ENCODE measurements at regions not wholly inside any gene's neighbourhood (a gene's known extent, or its start where the extent isn't known, plus 50 kb on each side); places are given as distances from the start of the nearest gene placed in this dataset.

DNA sequence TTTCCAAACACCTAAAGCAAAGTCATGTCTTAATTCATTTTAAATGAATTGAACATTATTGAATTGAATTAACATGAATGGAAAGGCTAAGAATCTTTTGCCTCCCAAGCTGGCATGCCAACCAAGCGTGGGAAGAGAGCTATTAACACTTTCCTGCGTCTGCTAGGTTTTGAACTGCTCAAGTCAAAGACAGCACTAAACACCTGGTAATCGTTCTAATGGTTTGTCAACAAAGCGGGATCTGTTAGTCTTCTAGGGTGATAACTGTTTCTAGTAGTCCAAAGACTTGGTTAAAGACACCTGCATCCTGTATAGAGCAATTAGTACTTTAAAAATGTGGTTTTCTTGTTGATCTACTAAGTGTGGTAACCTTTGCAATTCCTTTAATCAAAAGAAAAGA, 164.2 kb upstream of the HMGA2 start:
- no peak overlapping the region for H3K4me3 Mint-ChIP-seq
- H3K9me3 Mint-ChIP-seq, result peaks cover 15% of the 10 kb centered on the region
- peaks cover 7% of the 10 kb centered on the region for H3K36me3 Mint-ChIP-seq (ENCODE audit: low read depth)
- TF ChIP-seq, protein P1, sequence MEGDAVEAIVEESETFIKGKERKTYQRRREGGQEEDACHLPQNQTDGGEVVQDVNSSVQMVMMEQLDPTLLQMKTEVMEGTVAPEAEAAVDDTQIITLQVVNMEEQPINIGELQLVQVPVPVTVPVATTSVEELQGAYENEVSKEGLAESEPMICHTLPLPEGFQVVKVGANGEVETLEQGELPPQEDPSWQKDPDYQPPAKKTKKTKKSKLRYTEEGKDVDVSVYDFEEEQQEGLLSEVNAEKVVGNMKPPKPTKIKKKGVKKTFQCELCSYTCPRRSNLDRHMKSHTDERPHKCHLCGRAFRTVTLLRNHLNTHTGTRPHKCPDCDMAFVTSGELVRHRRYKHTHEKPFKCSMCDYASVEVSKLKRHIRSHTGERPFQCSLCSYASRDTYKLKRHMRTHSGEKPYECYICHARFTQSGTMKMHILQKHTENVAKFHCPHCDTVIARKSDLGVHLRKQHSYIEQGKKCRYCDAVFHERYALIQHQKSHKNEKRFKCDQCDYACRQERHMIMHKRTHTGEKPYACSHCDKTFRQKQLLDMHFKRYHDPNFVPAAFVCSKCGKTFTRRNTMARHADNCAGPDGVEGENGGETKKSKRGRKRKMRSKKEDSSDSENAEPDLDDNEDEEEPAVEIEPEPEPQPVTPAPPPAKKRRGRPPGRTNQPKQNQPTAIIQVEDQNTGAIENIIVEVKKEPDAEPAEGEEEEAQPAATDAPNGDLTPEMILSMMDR (IDR thresholded peaks at IDR 0.05; ENCODE audit: unreplicated experiment in 3 of 3), result no peak
- no peaks in the 10 kb centered on the region for H3K4me1 Mint-ChIP-seq
- no peak overlapping the region for H3K27ac Mint-ChIP-seq
- H3K27me3 Mint-ChIP-seq (ENCODE audit: low read depth), result peaks cover 4% of the 10 kb centered on the region

DNA sequence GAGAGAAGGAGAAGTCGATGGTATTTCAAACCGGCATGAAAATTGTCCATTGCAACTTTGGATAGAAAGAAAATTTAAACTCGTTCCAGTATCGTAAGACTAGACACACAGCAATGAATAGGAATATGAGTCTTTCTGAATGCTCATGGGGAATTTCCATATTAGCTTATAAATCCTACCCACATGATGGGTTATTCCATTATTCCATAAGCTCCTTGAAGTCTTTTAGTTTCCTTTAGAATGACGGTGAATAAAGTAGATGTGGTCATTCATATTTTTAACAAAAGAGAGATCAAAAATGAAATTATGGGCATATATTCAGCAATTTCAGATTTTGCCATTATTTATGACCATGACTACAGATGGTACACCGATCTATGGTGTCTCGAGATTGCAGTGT, 163.4 kb upstream of the HMGA2 start:
- no peak overlapping the region for H3K4me3 Mint-ChIP-seq
- H3K9me3 Mint-ChIP-seq, result peaks cover 19% of the 10 kb centered on the region
- no peak overlapping the region for H3K27ac Mint-ChIP-seq
- no peaks in the 10 kb centered on the region for H3K4me1 Mint-ChIP-seq
- peaks cover 4% of the 10 kb centered on the region for H3K27me3 Mint-ChIP-seq (ENCODE audit: low read depth)
- TF ChIP-seq, protein P1 (IDR thresholded peaks at IDR 0.05; ENCODE audit: unreplicated experiment in 3 of 3), result no peak
- H3K36me3 Mint-ChIP-seq (ENCODE audit: low read depth), result peaks cover 10% of the 10 kb centered on the region

DNA sequence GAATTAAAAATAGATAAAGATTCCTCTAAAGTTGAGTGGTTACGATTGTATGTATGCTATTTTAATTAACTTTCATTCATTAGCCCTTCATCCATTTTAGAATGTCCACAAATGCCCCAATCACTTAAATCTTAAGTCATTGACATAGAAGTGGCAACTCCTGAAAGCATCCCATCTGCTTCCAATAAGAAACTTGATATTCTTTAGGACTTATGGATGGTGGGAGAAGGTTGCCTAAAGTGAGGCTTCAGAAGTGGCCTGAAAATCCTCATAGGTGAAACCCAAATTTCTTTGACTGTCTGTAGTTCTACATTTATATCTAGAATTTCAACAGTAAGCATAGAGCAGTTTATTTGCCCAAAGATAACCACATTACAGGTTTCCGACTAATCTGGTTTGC, 161.7 kb upstream of the HMGA2 start:
- peaks cover 10% of the 10 kb centered on the region for H3K36me3 Mint-ChIP-seq (ENCODE audit: low read depth)
- H3K4me1 Mint-ChIP-seq, result no peaks in the 10 kb centered on the region
- peaks cover 19% of the 10 kb centered on the region for H3K9me3 Mint-ChIP-seq
- H3K4me3 Mint-ChIP-seq, result no peak overlapping the region
- TF ChIP-seq, protein P1 (IDR thresholded peaks at IDR 0.05; ENCODE audit: unreplicated experiment in 3 of 3), result no peak
- H3K27me3 Mint-ChIP-seq (ENCODE audit: low read depth), result peaks cover 4% of the 10 kb centered on the region
- H3K27ac Mint-ChIP-seq, result no peak overlapping the region

DNA sequence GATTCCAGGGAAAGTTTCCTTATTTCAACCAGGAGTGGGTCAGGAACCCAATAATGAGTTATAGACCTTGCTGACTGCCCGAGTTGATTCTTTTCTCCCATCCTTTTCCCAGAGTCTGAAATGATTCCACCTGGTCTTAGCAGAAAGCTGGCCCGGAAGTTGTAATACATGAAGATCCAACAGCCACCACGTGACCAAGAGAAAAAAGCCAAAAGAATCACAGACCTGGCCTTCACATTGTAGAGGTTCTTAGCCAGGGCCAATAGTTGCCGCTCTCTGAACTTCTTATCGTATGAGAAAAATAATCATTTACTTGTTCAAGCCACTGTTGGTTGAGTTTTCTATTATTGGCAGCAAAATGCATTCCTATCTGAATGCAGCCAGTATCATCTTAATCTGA, 161.2 kb upstream of the HMGA2 start:
- no peak overlapping the region for H3K27ac Mint-ChIP-seq
- peaks cover under 1% of the 10 kb centered on the region for H3K4me1 Mint-ChIP-seq
- H3K27me3 Mint-ChIP-seq (ENCODE audit: low read depth), result peaks cover 4% of the 10 kb centered on the region
- H3K36me3 Mint-ChIP-seq (ENCODE audit: low read depth), result peaks cover 10% of the 10 kb centered on the region
- H3K9me3 Mint-ChIP-seq, result peaks cover 19% of the 10 kb centered on the region
- H3K4me3 Mint-ChIP-seq, result no peak overlapping the region
- TF ChIP-seq, protein P1 (IDR thresholded peaks at IDR 0.05; ENCODE audit: unreplicated experiment in 3 of 3), result no peak

- H3K4me1 Mint-ChIP-seq, result peaks cover 4% of the 10 kb centered on the region
- H3K36me3 Mint-ChIP-seq (ENCODE audit: low read depth), result peaks cover 10% of the 10 kb centered on the region
- H3K27me3 Mint-ChIP-seq (ENCODE audit: low read depth), result peaks cover 4% of the 10 kb centered on the region
- no peak overlapping the region for H3K27ac Mint-ChIP-seq
- TF ChIP-seq, protein P1 (IDR thresholded peaks at IDR 0.05; ENCODE audit: unreplicated experiment in 3 of 3), result no peak
- peaks cover 19% of the 10 kb centered on the region for H3K9me3 Mint-ChIP-seq
- no peak overlapping the region for H3K4me3 Mint-ChIP-seq
Observed at GRCh38 chr12:65663648-65664047, 160.6 kb upstream of the HMGA2 start.

DNA sequence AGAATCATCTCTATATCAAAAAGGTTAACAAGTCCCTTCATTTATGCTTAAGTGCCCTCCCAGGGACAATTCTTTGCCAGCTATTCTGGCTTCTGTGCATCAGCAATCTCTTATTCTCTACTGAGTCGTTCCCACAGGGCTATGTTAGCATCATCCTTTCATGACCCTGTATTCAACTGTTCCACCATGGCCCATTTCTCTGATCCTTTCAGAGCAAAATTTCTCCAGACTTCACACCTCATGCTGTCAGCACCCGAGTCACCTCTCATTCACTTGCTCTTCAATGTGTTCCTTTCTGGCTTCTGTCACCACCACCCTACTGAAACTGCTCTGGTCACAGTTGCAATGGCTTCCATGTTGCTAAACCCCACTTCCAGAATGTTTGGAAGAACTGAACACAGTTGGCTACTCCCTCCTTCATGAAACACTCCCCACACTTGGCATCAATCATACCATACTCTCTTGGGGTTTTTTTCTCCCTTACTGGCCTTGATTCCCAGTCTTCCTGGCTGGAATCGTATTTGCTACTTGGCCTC, 159.5 kb upstream of the HMGA2 start:
- TF ChIP-seq, protein P1 (IDR thresholded peaks at IDR 0.05; ENCODE audit: unreplicated experiment in 3 of 3), result no peak
- Mint-ChIP-seq H3K27me3 (ENCODE audit: low read depth) (peaks cover 4% of the 10 kb centered on the region), H3K4me3 (no peak overlapping the region), H3K27ac (no peak overlapping the region), H3K36me3 (ENCODE audit: low read depth) (peaks cover 10% of the 10 kb centered on the region), H3K4me1 (peaks cover 4% of the 10 kb centered on the region), H3K9me3 (peaks cover 19% of the 10 kb centered on the region)

Data from nephron (organoid).